ENCODE measurements at regions not wholly inside any gene's neighbourhood (a gene's known extent, or its start where the extent isn't known, plus 50 kb on each side); places are given as distances from the start of the nearest gene placed in this dataset.
"Not testable (repeated sequence)": the region's sequence is repeated elsewhere in the genome, so short reads cannot be mapped to it uniquely, and the experiment has no call there.

GRCh38 chr21:10271666-10272207 is 249.6 kb upstream of the TPTE start:
- TF ChIP-seq CGGBP1 (CRISPR knock-in tag; IDR thresholded peaks at IDR 0.05); MAFK (IDR thresholded peaks at IDR 0.05; ENCODE audit: low read length); GTF2F1 (IDR thresholded peaks at IDR 0.05; ENCODE audit: low read depth, low read length); MXI1 (IDR thresholded peaks at IDR 0.05; ENCODE audit: low read depth, low read length): not testable (repeated sequence)

All from K562 (cell line).